Smooth muscle cell (in vitro differentiated cells): ENCODE measurements at regions not wholly inside any gene's neighbourhood (a gene's known extent, or its start where the extent isn't known, plus 50 kb on each side); places are given as distances from the start of the nearest gene placed in this dataset.

Source experiments
- DNase-seq: peaks from one replicate; lab custom pipeline; 2025; ENCODE audit not compliant: unreplicated experiment; lab: John Stamatoyannopoulos, UW
- H2AFZ ChIP-seq: fragments of 200-600 bp; sonication (generic); 2 replicates; pipeline ENCODE4 v1.6.0; 2016; ENCODE audit warnings: antibody characterized with exemption, low read depth, mild to moderate bottlenecking
- H3F3A ChIP-seq: fragments of 200-600 bp; sonication (generic); 2 replicates; pipeline ENCODE4 v1.6.0; 2017; ENCODE audit warnings: antibody characterized with exemption, low read depth
- H3K27ac ChIP-seq: fragments of 200-600 bp; sonication (generic); 2 replicates; pipeline ENCODE4 v1.5.1; 2016; ENCODE audit warnings: low read depth, mild to moderate bottlenecking
- H3K27me3 ChIP-seq: fragments of 200-600 bp; sonication (generic); 2 replicates; pipeline ENCODE4 v1.6.1; 2016; ENCODE audit warnings: low read depth, mild to moderate bottlenecking
- H3K36me3 ChIP-seq: fragments of 200-600 bp; sonication (generic); 2 replicates; pipeline ENCODE4 v1.5.1; 2016; ENCODE audit warnings: low read depth
- H3K4me1 ChIP-seq: fragments of 200-600 bp; sonication (generic); 2 replicates; pipeline ENCODE4 v1.5.1; 2016; ENCODE audit warnings: low read depth
- H3K4me2 ChIP-seq: fragments of 200-600 bp; sonication (generic); 2 replicates; pipeline ENCODE4 v1.6.0; 2016; ENCODE audit warnings: mild to moderate bottlenecking
- H3K4me3 ChIP-seq: fragments of 200-600 bp; sonication (generic); 2 replicates; pipeline ENCODE4 v1.5.1; 2016; ENCODE audit warnings: mild to moderate bottlenecking
- H3K79me2 ChIP-seq: fragments of 200-600 bp; sonication (generic); 2 replicates; pipeline ENCODE4 v1.6.0; 2016; ENCODE audit warnings: low read depth, mild to moderate bottlenecking
- H3K9ac ChIP-seq: fragments of 200-600 bp; sonication (generic); 2 replicates; pipeline ENCODE4 v1.6.0; 2016; ENCODE audit warnings: low read depth
- H3K9me3 ChIP-seq: fragments of 200-600 bp; sonication (generic); replicated peaks from 2 replicates; pipeline ENCODE4 v1.5.1; 2016; ENCODE audit warnings: low read depth
- H4K20me1 ChIP-seq: fragments of 200-600 bp; sonication (generic); 2 replicates; pipeline ENCODE4 v1.6.0; 2016; ENCODE audit warnings: low read depth
- WGBS: methylation state at CpG from one replicate; pipeline ENCODE4 v1.1.7; 2016; ENCODE audit warnings: low lambda C conversion rate; 5-methylcytosine and 5-hydroxymethylcytosine counted together
- TF ChIP-seq, protein P1 (sequence below): fragments of 200-600 bp; sonication (generic); IDR thresholded peaks from 2 replicates; pipeline ENCODE4 v1.5.1; 2017; ENCODE audit warnings: borderline replicate concordance, mild to moderate bottlenecking, antibody characterized with exemption; ENCODE audit not compliant: insufficient read depth, poor library complexity, severe bottlenecking

DNA sequence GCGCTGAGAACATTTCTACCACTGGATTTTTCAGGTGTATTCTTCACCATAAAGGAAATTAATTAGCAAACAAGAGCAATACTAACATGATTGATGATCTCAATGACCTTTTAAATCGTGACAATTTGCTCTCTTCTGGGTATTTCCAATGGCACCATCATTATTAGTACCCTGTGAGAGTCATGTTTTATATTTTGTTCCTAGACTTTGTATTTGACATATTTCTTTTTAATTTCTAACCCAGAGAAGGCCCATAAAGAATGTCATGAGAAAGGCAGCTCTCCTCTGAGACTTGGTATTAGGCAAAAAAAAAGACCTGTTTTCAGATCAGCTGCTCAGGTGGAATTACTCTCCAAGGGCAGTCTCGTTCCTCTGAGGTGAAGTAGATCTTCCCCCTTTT is 1253.4 kb downstream of the ROBO2 start:
- Histone ChIP-seq H3K9me3 (no peaks in the 10 kb centered on the region), H3K27ac (no peak overlapping the region), H3K36me3 (no peaks in the 10 kb centered on the region), H3K27me3 (no peaks in the 10 kb centered on the region), H3K4me1 (no peaks in the 10 kb centered on the region), H3K4me3 (no peak overlapping the region), H3K9ac (no peak overlapping the region), H3K4me2 (no peak overlapping the region), H3F3A (no peaks in the 10 kb centered on the region), H4K20me1 (no peaks in the 10 kb centered on the region), H2AFZ (no peak overlapping the region), H3K79me2 (no peaks in the 10 kb centered on the region)
- TF ChIP-seq, protein P1, sequence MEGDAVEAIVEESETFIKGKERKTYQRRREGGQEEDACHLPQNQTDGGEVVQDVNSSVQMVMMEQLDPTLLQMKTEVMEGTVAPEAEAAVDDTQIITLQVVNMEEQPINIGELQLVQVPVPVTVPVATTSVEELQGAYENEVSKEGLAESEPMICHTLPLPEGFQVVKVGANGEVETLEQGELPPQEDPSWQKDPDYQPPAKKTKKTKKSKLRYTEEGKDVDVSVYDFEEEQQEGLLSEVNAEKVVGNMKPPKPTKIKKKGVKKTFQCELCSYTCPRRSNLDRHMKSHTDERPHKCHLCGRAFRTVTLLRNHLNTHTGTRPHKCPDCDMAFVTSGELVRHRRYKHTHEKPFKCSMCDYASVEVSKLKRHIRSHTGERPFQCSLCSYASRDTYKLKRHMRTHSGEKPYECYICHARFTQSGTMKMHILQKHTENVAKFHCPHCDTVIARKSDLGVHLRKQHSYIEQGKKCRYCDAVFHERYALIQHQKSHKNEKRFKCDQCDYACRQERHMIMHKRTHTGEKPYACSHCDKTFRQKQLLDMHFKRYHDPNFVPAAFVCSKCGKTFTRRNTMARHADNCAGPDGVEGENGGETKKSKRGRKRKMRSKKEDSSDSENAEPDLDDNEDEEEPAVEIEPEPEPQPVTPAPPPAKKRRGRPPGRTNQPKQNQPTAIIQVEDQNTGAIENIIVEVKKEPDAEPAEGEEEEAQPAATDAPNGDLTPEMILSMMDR = no peak
- DNase-seq = no peak
- 94% methylated on average over 3 of the region's 3 CpGs for WGBS

DNA sequence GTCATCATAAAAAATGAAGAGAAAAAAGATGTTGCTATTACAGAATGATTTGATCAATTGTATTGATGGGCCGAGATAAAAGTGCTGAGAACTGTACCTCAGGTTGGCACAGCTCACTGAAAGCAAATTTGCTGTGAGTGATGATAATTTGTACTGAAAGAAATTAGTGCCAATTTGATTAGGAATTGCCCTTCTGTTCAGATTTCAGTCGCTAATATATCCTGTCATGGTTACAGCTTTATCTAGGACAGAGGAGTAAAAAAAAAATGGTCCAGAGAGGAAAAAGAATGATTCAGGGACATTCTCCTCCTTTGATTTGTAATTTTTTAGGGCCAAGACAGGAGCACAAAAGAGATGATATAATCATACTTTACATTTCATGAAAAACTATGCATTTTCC is 1264.2 kb downstream of the ROBO2 start:
- TF ChIP-seq, protein P1 = no peak

DNA sequence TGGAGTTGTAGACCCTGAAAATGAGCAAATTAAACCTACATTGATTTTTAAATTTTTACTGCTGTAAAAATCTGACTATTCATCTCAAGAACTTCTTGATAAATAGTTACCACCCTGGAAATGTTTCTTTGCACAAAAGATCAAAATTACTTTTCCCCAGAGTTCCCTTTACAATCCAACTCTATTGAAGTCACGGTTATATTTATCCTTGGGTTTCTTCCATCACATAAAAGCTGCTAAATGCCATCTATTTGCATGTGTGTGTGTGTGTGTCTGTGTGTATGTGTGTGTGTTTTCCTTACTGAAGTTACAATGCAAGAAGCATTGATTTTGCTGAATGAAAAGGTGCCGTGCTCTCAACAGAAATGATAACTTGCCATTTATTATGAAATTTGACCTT is 1273.0 kb downstream of the ROBO2 start:
- no peak for DNase-seq
- Histone ChIP-seq H3K27ac (no peak overlapping the region), H3K36me3 (no peaks in the 10 kb centered on the region), H3K4me3 (no peak overlapping the region), H3F3A (no peaks in the 10 kb centered on the region), H3K4me1 (no peaks in the 10 kb centered on the region), H3K9me3 (no peaks in the 10 kb centered on the region), H3K4me2 (no peak overlapping the region), H3K9ac (no peak overlapping the region), H3K27me3 (no peaks in the 10 kb centered on the region), H3K79me2 (no peaks in the 10 kb centered on the region), H2AFZ (no peak overlapping the region), H4K20me1 (no peaks in the 10 kb centered on the region)
- TF ChIP-seq, protein P1 = no peak
- WGBS = 95% methylated on average over 2 of the region's 2 CpGs

More for the DNA sequence above, 1264.2 kb downstream of the ROBO2 start:
- Histone ChIP-seq H3K27ac (no peak overlapping the region), H3K36me3 (no peaks in the 10 kb centered on the region), H3K9me3 (no peaks in the 10 kb centered on the region), H2AFZ (no peak overlapping the region), H3K9ac (no peak overlapping the region), H3K79me2 (no peaks in the 10 kb centered on the region), H4K20me1 (no peaks in the 10 kb centered on the region), H3K4me1 (no peaks in the 10 kb centered on the region), H3F3A (no peaks in the 10 kb centered on the region), H3K4me3 (no peak overlapping the region), H3K27me3 (no peaks in the 10 kb centered on the region), H3K4me2 (no peak overlapping the region)
- WGBS = 92% methylated on average over 2 of the region's 2 CpGs
- no peak for DNase-seq

DNA sequence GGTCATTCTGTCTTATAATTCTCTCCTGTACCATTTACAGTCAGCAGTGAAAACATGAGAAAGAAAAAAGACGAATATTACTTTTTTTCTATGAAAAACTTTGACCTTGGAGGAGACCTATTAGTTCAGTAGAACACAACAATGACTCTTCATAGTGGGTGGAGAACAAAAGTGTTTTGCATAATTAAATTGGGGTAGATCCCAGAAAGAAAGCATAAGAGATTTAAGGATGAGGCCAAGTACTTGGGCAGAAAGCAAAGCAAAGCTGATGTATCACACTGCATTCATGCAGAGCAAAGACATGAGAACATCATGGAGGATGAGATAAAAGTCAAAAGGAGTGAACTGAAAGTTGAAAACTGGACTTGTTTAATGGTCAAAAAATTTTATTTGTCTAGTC is 1273.4 kb downstream of the ROBO2 start:
- Histone ChIP-seq H4K20me1 (no peaks in the 10 kb centered on the region), H3K4me1 (no peaks in the 10 kb centered on the region), H2AFZ (no peak overlapping the region), H3K9me3 (no peaks in the 10 kb centered on the region), H3K27me3 (no peaks in the 10 kb centered on the region), H3K4me2 (no peak overlapping the region), H3K9ac (no peak overlapping the region), H3K27ac (no peak overlapping the region), H3K36me3 (no peaks in the 10 kb centered on the region), H3F3A (no peaks in the 10 kb centered on the region), H3K4me3 (no peak overlapping the region), H3K79me2 (no peaks in the 10 kb centered on the region)
- DNase-seq = no peak
- 100% methylated on average over 1 of the region's 1 CpG for WGBS
- TF ChIP-seq, protein P1 = no peak
